GDM1 (cell line): ENCODE measurements at regions not wholly inside any gene's neighbourhood (a gene's known extent, or its start where the extent isn't known, plus 50 kb on each side); places are given as distances from the start of the nearest gene placed in this dataset.

Experiments used
- DNase-seq: peaks from one replicate; lab custom pipeline; 2025; lab: John Stamatoyannopoulos, UW

DNA sequence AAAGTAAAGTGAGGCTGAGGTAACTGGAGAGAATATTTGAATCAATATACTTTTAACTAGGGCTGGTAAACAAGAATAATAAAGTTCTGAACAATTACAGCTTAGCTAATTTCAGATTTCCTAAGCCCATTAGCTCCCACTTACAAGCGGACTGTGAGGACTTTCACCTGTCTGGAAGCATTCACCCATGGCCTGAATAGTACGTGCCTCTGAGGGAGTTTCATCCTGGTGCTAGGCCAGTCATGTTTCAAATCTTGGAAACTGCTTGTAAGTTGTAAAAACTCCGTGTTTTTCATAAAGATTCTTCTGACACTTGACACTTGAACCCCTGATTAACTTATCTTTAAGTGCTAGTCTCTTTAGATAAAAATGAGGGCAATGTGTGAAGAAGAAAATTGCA, 975.2 kb upstream of the GHITM start:
- no peak for DNase-seq

- no peak for DNase-seq
Observed at GRCh38 chr10:83165265-83165664, 974.0 kb upstream of the GHITM start.

GRCh38 chr10:83166344-83166743, 973.0 kb upstream of the GHITM start:
- DNase-seq = no peak

DNA sequence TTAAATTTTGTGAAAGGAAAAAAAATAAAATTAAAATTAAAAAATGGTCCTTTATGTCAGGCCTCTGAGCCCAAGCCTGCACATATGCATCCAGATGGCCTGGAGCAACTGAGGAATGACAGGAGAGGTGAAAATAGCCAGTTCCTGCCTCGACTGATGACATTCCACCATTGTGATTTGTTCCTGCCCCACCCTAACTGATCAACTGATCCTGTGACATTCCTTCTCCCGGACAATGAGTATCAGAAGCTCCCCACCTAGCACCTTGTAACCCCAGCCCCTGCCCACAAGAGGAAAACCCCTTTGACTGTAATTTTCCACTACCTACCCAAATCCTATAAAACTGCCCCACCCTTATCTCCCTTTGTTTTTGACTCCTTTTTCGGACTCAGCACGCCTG, 972.2 kb upstream of the GHITM start:
- no peak for DNase-seq

DNA sequence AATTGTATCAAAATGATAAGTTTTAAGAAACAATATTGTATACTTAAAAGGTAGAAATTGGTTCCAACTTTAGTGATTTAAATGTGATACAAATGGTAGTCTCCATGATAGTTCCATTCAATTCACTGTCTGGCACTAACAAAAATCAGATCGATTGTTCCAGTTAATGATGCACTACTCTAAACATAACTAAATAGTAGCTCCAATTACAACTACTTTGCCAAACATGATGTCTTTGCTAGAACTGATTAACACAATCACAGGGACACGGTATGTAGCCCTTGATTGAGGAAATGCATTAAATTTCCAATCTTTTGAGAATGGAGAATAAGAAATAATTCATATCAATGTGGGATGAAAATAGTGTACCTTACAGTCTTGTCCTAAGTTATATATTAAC, 962.4 kb upstream of the GHITM start:
- no peak for DNase-seq

- DNase-seq = no peak
Observed at GRCh38 chr10:83178526-83178925, 960.8 kb upstream of the GHITM start.

- no peak for DNase-seq
Observed at GRCh38 chr10:83179371-83179770, 959.9 kb upstream of the GHITM start.

GRCh38 chr10:83182076-83182475, 957.2 kb upstream of the GHITM start:
- no peak for DNase-seq

GRCh38 chr10:83184641-83185040, 954.7 kb upstream of the GHITM start:
- DNase-seq = no peak

GRCh38 chr10:83190614-83191013, 948.7 kb upstream of the GHITM start:
- DNase-seq = no peak

GRCh38 chr10:83193026-83193425, 946.3 kb upstream of the GHITM start:
- DNase-seq = no peak

DNA sequence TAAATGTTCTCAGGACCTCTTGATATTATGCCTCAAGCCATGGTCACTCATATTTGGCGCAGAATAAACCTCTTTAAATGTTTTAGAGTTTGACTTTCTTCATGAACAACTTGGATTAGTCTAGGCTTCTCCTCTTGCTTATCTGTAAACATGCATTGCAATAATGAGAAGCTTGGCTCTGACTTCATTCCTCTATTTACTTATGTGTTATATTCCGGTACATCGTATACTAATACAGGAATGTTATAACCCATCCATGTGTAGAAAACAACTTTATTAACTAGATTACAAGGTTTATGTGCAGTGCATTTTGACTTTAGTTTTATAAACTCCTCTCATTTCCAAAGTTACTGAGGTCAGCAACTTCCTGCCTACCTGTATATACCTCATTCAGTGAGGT, 944.3 kb upstream of the GHITM start:
- DNase-seq = no peak

DNA sequence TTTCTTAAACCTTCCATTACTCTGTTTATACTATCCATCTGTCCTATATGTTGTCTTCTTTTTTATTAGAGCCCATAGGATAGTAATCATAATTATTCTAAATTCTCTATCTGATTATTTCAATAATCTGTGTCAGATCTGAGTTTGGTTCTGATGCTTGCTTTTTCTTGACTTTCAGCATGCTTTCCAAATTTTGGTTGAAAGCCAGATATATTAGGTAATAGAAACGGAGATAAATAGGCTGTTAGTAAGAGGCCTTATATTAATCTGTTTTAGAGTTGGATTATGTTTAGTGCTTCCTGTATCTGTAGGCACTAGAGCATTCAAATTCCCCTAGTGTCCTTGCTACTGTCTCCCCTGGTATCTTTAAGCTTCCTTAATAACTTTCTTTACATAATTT, 939.9 kb upstream of the GHITM start:
- no peak for DNase-seq

GRCh38 chr10:83205861-83206260, 933.4 kb upstream of the GHITM start:
- no peak for DNase-seq

- DNase-seq = no peak
Observed at GRCh38 chr10:83212632-83213334, 926.5 kb upstream of the GHITM start.

- no peak for DNase-seq
Observed at GRCh38 chr10:83214136-83214535, 925.2 kb upstream of the GHITM start.

DNA sequence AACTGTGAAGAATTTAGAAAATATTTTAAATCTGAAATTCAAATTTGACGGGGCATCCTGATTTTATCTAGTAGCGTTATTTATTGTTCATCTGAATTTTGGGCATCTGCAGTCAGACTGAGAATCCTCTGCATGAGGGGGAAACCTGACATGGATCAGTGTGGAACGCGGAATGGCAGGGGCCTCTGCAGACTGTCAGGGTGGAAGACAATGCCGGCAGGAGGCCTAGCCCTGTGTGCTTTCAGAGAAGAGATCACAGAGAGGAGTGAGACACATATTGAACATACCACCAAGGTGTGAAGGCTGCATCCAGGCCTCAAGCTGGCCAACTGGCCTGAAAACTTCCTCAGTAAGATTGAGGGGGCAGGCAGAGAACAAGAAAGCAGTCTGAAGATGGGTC, 921.1 kb upstream of the GHITM start:
- no peak for DNase-seq

DNA sequence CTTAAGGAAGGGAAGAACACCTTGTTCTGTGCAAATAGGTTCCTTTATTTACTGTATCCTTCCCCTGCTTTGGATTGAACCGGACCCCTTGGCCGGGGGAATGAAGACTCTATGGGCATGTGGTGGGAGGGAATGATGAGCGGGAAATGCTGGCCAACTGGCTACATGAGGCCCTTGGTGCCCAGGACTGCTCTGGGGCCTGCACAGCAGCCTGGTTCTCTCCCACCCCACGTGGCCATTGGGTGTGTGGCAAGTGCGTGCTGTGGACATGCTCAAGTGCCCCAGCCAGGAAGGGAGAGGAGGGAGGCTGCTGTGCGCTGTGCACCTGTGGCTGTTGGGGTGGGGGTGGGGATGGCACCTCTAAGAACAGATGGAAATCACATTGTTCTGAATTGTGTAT, 917.0 kb upstream of the GHITM start:
- DNase-seq = no peak

GRCh38 chr10:83222832-83223742, 916.2 kb upstream of the GHITM start:
- DNase-seq = no peak

GRCh38 chr10:83225781-83226180, 913.5 kb upstream of the GHITM start:
- DNase-seq = no peak

- no peak for DNase-seq
Observed at GRCh38 chr10:83229991-83230390, 909.3 kb upstream of the GHITM start.

DNA sequence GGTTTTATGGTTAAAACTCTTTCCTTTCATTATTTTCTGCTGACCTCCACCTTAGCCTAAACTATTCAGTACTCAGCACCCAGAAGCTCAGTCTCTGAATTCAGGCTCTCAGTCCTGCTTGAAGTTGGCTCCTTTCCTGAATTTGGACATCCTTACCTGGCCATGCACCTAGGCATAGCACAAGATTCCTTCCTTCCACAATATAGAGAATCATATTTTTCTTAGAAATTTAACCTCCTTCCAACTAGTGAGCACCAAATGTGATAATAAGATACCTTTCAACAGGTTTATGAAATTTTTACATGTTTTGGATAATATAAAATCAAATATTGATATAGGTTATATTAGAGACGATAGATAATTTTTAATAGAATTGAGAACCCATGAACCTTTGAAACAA, 905.6 kb upstream of the GHITM start:
- DNase-seq = no peak

- DNase-seq = no peak
Observed at GRCh38 chr10:83248106-83248631, 891.1 kb upstream of the GHITM start.
